Peyer's patch (tissue), 4 donors: ENCODE measurements at regions not wholly inside any gene's neighbourhood (a gene's known extent, or its start where the extent isn't known, plus 50 kb on each side); places are given as distances from the start of the nearest gene placed in this dataset.

Experiments
- DNase-seq, 3 donors: peaks; one replicate each; pipeline ENCODE4 v3.0.0-alpha.2; 2017 to 2019
- H3K27ac ChIP-seq, 4 donors: fragments of 200-600 bp; sonication (generic); one replicate each; pipeline ENCODE4 v1.5.1; 2016 to 2019
- H3K27me3 ChIP-seq, 2 donors: fragments of 200-600 bp; sonication (generic); one replicate each; pipeline ENCODE4 v1.5.1; 2019
- H3K36me3 ChIP-seq, 3 donors: fragments of 200-600 bp; sonication (generic); one replicate each; pipeline ENCODE4 v1.5.1; 2016 to 2019
- H3K4me1 ChIP-seq, 4 donors: fragments of 200-600 bp; sonication (generic); one replicate each; pipeline ENCODE4 v1.5.1; 2016 to 2019
- H3K4me3 ChIP-seq, 4 donors: fragments of 200-600 bp; sonication (generic); 1 replicate in 3 of 4; 2 replicates in 1 of 4; pipeline ENCODE4 v1.5.1; 2016 to 2019; ENCODE audit warnings: mild to moderate bottlenecking in 1 of 4
- H3K9me3 ChIP-seq, 4 donors: fragments of 200-600 bp; sonication (generic); one replicate each; pipeline ENCODE4 v1.5.1; 2016 to 2019; ENCODE audit warnings: mild to moderate bottlenecking in 1 of 4
- CTCF ChIP-seq, 6 experiments: fragments of 450-650 bp in 4 of 6; fragments of 200-600 bp in 2 of 6; sonication (generic) in 1 of 6; IDR thresholded peaks; one replicate each; pipeline ENCODE4 v1.5.1; 2017 to 2019; ENCODE audit warnings: antibody characterized with exemption in 6 of 6, mild to moderate bottlenecking in 3 of 6, moderate library complexity in 1 of 6
- POLR2A ChIP-seq, 2 donors: fragments of 450-650 bp; IDR thresholded peaks; one replicate each; pipeline ENCODE4 v1.5.1; 2017; ENCODE audit warnings: antibody characterized with exemption in 2 of 2, mild to moderate bottlenecking in 2 of 2, moderate library complexity in 2 of 2

GRCh38 chr4:81648576-81649275, 177.0 kb upstream of the RASGEF1B start:
- no peak overlapping the region for H3K27ac ChIP-seq
- peaks cover 0 to 11% (median 1%) of the 10 kb centered on the region in 4 donors for H3K4me1 ChIP-seq
- no peak overlapping the region for H3K4me3 ChIP-seq
- peak in 2 of 3 donors; percentile 62 to 69 for DNase-seq
- H3K36me3 ChIP-seq: no peaks in the 10 kb centered on the region
- TF ChIP-seq POLR2A (IDR thresholded peaks at IDR 0.05) (no peak), CTCF (IDR thresholded peaks at IDR 0.05) (no peak)
- no peaks in the 10 kb centered on the region for H3K27me3 ChIP-seq
- no peaks in the 10 kb centered on the region for H3K9me3 ChIP-seq

- Histone ChIP-seq H3K27ac (no peak overlapping the region), H3K4me1 (peaks cover 0 to 11% (median 1%) of the 10 kb centered on the region in 4 donors), H3K4me3 (no peak overlapping the region), H3K36me3 (no peaks in the 10 kb centered on the region), H3K9me3 (no peaks in the 10 kb centered on the region), H3K27me3 (no peaks in the 10 kb centered on the region)
- no peak for DNase-seq
- TF ChIP-seq POLR2A (IDR thresholded peaks at IDR 0.05): no peak
Measured at GRCh38 chr4:81647388-81647787, 175.7 kb upstream of the RASGEF1B start.

GRCh38 chr4:81642543-81642942, 170.8 kb upstream of the RASGEF1B start:
- Histone ChIP-seq H3K9me3 (no peaks in the 10 kb centered on the region), H3K27me3 (no peaks in the 10 kb centered on the region), H3K27ac (no peak overlapping the region), H3K36me3 (no peaks in the 10 kb centered on the region), H3K4me3 (no peak overlapping the region), H3K4me1 (no peaks in the 10 kb centered on the region)
- DNase-seq: no peak
- TF ChIP-seq POLR2A (IDR thresholded peaks at IDR 0.05) (no peak), CTCF (IDR thresholded peaks at IDR 0.05) (no peak)

GRCh38 chr4:81639248-81639647, 167.5 kb upstream of the RASGEF1B start:
- Histone ChIP-seq H3K27me3 (no peaks in the 10 kb centered on the region), H3K27ac (no peak overlapping the region), H3K9me3 (no peaks in the 10 kb centered on the region), H3K4me3 (no peak overlapping the region), H3K36me3 (no peaks in the 10 kb centered on the region), H3K4me1 (peaks cover 0 to 4% (median 0%) of the 10 kb centered on the region in 4 donors)
- TF ChIP-seq POLR2A (IDR thresholded peaks at IDR 0.05): no peak
- no peak for TF ChIP-seq CTCF (IDR thresholded peaks at IDR 0.05)
- DNase-seq: no peak

GRCh38 chr4:81638698-81639097, 167.0 kb upstream of the RASGEF1B start:
- Histone ChIP-seq H3K36me3 (no peaks in the 10 kb centered on the region), H3K27me3 (no peaks in the 10 kb centered on the region), H3K9me3 (no peaks in the 10 kb centered on the region), H3K27ac (no peak overlapping the region), H3K4me1 (peaks cover 0 to 4% (median 0%) of the 10 kb centered on the region in 4 donors), H3K4me3 (no peak overlapping the region)
- TF ChIP-seq POLR2A (IDR thresholded peaks at IDR 0.05) (no peak), CTCF (IDR thresholded peaks at IDR 0.05) (no peak)
- DNase-seq: no peak

GRCh38 chr4:81635739-81636138, 164.0 kb upstream of the RASGEF1B start:
- Histone ChIP-seq H3K27me3 (no peaks in the 10 kb centered on the region), H3K4me3 (no peak overlapping the region), H3K4me1 (peaks cover 0 to 4% (median 0%) of the 10 kb centered on the region in 4 donors), H3K9me3 (no peaks in the 10 kb centered on the region), H3K36me3 (no peaks in the 10 kb centered on the region), H3K27ac (peak overlapping the region; percentile 17 to 55 (median 38))
- TF ChIP-seq POLR2A (IDR thresholded peaks at IDR 0.05) (no peak), CTCF (IDR thresholded peaks at IDR 0.05) (no peak)
- peak; percentile 59 to 92 (median 90) for DNase-seq
